ENCODE measurements at regions not wholly inside any gene's neighbourhood (a gene's known extent, or its start where the extent isn't known, plus 50 kb on each side); places are given as distances from the start of the nearest gene placed in this dataset.

DNA sequence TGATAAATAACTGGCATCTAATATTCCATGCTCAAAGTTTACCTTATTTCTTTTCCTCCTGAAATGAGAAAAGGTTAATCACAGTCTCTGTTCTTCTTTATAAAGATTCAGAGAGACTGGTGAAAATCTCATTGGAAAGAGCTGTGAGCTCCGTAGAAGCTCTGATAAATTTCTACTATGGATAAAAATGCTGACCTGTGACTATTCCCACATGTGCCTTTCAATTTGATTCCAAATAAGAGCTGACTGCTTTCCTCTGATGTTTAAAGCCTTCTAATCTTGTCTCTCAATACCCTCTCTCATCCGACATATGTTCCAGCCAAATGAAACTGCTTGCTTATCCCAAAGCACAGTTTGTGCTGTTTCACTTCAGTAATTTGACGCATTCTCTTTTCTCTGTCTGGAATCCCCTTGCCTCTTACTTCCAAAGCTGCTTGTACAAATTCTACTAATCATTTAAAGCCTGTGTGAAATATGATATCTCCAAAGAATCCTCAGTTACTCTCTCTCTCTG, 130.1 kb downstream of the RTP4 start (continued):
- TF ChIP-seq BACH1 (IDR thresholded peaks at IDR 0.05; ENCODE audit: low read length): no peak
- TF ChIP-seq MAFK (IDR thresholded peaks at IDR 0.05; ENCODE audit: low read depth, low read length): no peak
- no peak for TF ChIP-seq CHD1 (IDR thresholded peaks at IDR 0.05; ENCODE audit: low read depth, low read length)
- TF ChIP-seq POLR2AphosphoS5 (IDR thresholded peaks at IDR 0.05; ENCODE audit: low read depth, low read length): no peak
- TF ChIP-seq EP300 (IDR thresholded peaks at IDR 0.05; ENCODE audit: borderline replicate concordance in 1 of 2, low read depth in 2 of 2, low read length in 2 of 2): no peak
- no peak for TF ChIP-seq JUND (IDR thresholded peaks at IDR 0.05; ENCODE audit: low read length)
- TF ChIP-seq RFX5 (IDR thresholded peaks at IDR 0.05; ENCODE audit: borderline replicate concordance, low read depth, low read length): no peak

Measured in H1 (cell line).